Sigmoid colon (tissue), 6 donors: ENCODE measurements at regions not wholly inside any gene's neighbourhood (a gene's known extent, or its start where the extent isn't known, plus 50 kb on each side); places are given as distances from the start of the nearest gene placed in this dataset.
A peak's percentile ranks its signal among the peaks of the same experiment; 100 is the strongest.

Experiments used
- DNase-seq: peaks from one replicate; pipeline ENCODE4 v3.0.0-alpha.2; 2019
- H3K27ac ChIP-seq, 4 donors: fragments of 200-600 bp; sonication (generic); one replicate each; pipeline ENCODE4 v1.5.1; 2016 to 2019; ENCODE audit warnings: mild to moderate bottlenecking in 1 of 4
- H3K27me3 ChIP-seq, 3 donors: fragments of 200-600 bp; sonication (generic); one replicate each; pipeline ENCODE4 v1.5.1; 2019; ENCODE audit warnings: mild to moderate bottlenecking in 1 of 3
- H3K36me3 ChIP-seq, 4 donors: fragments of 200-600 bp; sonication (generic); one replicate each; pipeline ENCODE4 v1.5.1; 2016 to 2019
- H3K4me1 ChIP-seq, 4 donors: fragments of 200-600 bp; sonication (generic); one replicate each; pipeline ENCODE4 v1.5.1; 2017 to 2019
- H3K4me3 ChIP-seq, 4 donors: fragments of 200-600 bp; sonication (generic); one replicate each; pipeline ENCODE4 v1.5.1; 2017 to 2019; ENCODE audit warnings: mild to moderate bottlenecking in 2 of 4, moderate library complexity in 1 of 4
- H3K9me3 ChIP-seq, 4 donors: fragments of 200-600 bp in 3 of 4; sonication (generic) in 3 of 4; one replicate each; pipeline versions ENCODE4 v1.5.1 to v1.6.1; 2013 to 2019
- EP300 ChIP-seq, 4 donors: sonication (generic); formaldehyde crosslinking; IDR thresholded peaks; one replicate each; pipeline ENCODE4 v1.6.1; 2017; ENCODE audit warnings: antibody characterized with exemption in 4 of 4
- POLR2A ChIP-seq, 2 donors: fragments of 450-650 bp; IDR thresholded peaks; one replicate each; pipeline ENCODE4 v1.6.1; 2016; ENCODE audit warnings: antibody characterized with exemption in 2 of 2, mild to moderate bottlenecking in 2 of 2, moderate library complexity in 2 of 2
- POLR2AphosphoS5 ChIP-seq, 4 donors: sonication (generic); formaldehyde crosslinking; IDR thresholded peaks; one replicate each; pipeline ENCODE4 v1.6.1; 2017; ENCODE audit warnings: antibody characterized with exemption in 4 of 4
- WGBS, 2 donors: extraction: QIAGEN DNeasy Blood & Tissue Kit; methylation state at CpG; one replicate each; pipeline ENCODE4 v1.1.7; 2013; 5-methylcytosine and 5-hydroxymethylcytosine counted together
- intact Hi-C: fragments of 100-400 bp; cut with DNase I; formaldehyde crosslinking; loops from one replicate; pipeline ENCODE4 v1.15.1; 2023
- TF ChIP-seq, protein P1 (sequence below), 4 experiments: fragments of 450-650 bp in 3 of 4; fragments of 200-600 bp in 1 of 4; IDR thresholded peaks; one replicate each; pipeline ENCODE4 v1.5.1; 2016 to 2019; ENCODE audit warnings: antibody characterized with exemption in 4 of 4, mild to moderate bottlenecking in 3 of 4, moderate library complexity in 2 of 4
- donor health status: healthy with polysubstance abuse.
- donor health status: healthy.

DNA sequence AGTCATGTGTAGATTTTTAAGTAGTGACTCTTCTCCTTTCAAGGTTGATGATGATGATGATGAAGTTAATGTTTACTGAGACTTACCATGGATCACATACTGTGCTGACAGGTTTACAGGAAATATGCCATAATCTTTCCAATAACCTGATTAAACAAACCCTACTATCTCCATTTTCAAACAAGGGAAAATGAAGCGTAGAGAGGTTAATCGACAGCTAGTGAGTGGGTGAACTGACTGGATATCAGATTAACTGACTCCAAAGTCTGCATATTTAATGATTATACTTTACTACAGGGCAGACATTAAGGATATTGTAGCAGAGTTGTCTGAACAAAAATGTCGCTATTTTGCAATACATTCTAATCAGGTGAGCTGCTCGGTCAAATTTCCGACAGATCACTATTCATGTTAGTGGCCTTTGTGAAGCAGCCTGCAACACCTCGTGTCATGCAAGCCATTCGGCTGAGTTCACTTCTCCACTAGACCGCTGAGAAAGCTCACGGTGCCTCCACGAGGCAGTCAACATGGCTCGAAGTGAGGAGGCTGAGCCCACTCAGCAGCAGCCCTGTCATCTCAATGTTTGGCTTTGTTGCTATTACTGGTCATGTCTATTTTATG, 264.2 kb downstream of the NFKBIZ start:
- no peaks in the 10 kb centered on the region for H3K36me3 ChIP-seq
- 72 to 81% methylated on average over 11 of the region's 11 CpGs for WGBS, 2 donors
- TF ChIP-seq EP300 (IDR thresholded peaks at IDR 0.05) (no peak), POLR2A (IDR thresholded peaks at IDR 0.05) (no peak), POLR2AphosphoS5 (IDR thresholded peaks at IDR 0.05) (no peak)
- TF ChIP-seq, protein P1, sequence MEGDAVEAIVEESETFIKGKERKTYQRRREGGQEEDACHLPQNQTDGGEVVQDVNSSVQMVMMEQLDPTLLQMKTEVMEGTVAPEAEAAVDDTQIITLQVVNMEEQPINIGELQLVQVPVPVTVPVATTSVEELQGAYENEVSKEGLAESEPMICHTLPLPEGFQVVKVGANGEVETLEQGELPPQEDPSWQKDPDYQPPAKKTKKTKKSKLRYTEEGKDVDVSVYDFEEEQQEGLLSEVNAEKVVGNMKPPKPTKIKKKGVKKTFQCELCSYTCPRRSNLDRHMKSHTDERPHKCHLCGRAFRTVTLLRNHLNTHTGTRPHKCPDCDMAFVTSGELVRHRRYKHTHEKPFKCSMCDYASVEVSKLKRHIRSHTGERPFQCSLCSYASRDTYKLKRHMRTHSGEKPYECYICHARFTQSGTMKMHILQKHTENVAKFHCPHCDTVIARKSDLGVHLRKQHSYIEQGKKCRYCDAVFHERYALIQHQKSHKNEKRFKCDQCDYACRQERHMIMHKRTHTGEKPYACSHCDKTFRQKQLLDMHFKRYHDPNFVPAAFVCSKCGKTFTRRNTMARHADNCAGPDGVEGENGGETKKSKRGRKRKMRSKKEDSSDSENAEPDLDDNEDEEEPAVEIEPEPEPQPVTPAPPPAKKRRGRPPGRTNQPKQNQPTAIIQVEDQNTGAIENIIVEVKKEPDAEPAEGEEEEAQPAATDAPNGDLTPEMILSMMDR (IDR thresholded peaks at IDR 0.05) = no peak
- H3K27me3 ChIP-seq = no peaks in the 10 kb centered on the region
- intact Hi-C loops = no loop called here
- H3K4me1 ChIP-seq = peaks cover 0 to 5% (median 0%) of the 10 kb centered on the region in 4 donors
- no peaks in the 10 kb centered on the region for H3K9me3 ChIP-seq
- H3K4me3 ChIP-seq = no peak overlapping the region
- H3K27ac ChIP-seq = peak overlapping the region; percentile 5 to 45 (median 28)
- DNase-seq = peak; percentile 72

DNA sequence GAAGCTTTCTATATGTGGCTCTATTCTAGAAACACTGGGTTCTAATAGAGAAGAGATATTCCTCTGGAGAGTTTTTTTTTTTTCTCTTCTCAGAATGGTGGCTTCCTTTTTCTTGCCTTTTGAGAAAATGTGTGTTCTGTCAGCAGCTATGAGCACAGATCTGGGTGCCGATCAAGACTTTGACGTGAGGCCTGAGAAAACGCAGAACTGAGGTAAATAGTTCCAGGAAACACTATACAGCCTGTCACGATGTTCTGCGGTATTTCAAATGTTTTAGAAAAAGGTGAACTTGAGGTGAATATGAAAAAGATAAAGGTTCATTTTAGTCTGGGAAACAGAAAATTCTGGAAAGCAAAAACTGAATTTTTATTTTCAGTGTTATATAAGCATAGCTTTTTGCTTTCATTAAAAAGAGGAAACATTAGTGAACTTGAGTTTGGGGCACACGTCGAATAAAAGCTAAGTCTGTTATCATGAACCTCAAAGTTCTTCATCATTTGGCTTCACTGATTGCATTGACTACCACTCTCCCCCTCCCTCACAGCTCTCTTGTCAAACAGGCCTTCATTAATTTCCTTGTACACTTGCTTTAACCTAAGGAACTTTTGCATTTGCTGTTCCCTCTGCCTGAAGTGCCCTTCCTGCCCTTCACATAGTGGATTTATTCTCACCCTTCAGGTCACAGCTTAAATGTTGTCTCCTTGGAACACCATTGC, 265.1 kb downstream of the NFKBIZ start:
- no peaks in the 10 kb centered on the region for H3K9me3 ChIP-seq
- H3K27me3 ChIP-seq = no peaks in the 10 kb centered on the region
- H3K36me3 ChIP-seq = no peaks in the 10 kb centered on the region
- DNase-seq = no peak
- H3K4me1 ChIP-seq = peaks cover 0 to 5% (median 0%) of the 10 kb centered on the region in 4 donors
- intact Hi-C loops = no loop called here
- 49 to 81% methylated on average over 7 of the region's 7 CpGs for whole genome bisulfite sequencing, 2 donors
- peak overlapping the region; percentile 5 to 45 (median 28) for H3K27ac ChIP-seq
- TF ChIP-seq POLR2A (IDR thresholded peaks at IDR 0.05) (no peak), EP300 (IDR thresholded peaks at IDR 0.05) (no peak), POLR2AphosphoS5 (IDR thresholded peaks at IDR 0.05) (peak in 3 of 4 donors; percentile 49 to 68 (median 67))
- TF ChIP-seq, protein P1 (IDR thresholded peaks at IDR 0.05) = no peak
- no peak overlapping the region for H3K4me3 ChIP-seq

DNA sequence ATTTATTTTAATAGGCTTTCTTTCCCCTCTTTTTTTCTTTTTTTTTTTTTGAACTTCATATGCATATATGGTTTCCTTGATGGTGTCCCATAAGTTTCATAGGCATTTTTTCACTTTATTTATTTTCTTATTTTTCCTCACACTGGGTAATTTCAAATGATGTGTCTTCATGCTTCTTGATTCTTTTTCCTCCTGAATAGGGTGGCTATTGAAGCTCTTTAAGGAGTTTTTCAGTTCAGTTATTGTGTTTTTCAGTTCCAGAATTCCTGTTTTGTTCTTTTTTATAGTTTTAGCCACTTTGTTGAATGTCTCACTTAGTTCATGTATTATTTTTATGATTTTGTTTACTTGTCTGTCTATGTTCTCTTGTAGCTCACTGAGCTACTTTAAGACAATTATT, 273.2 kb downstream of the NFKBIZ start:
- H3K36me3 ChIP-seq = no peaks in the 10 kb centered on the region
- intact Hi-C loops = no loop called here
- no peaks in the 10 kb centered on the region for H3K4me1 ChIP-seq
- no peak for DNase-seq
- H3K9me3 ChIP-seq = no peaks in the 10 kb centered on the region
- TF ChIP-seq EP300 (IDR thresholded peaks at IDR 0.05) (no peak), POLR2A (IDR thresholded peaks at IDR 0.05) (no peak), POLR2AphosphoS5 (IDR thresholded peaks at IDR 0.05) (no peak)
- TF ChIP-seq, protein P1 (IDR thresholded peaks at IDR 0.05) = no peak
- no peak overlapping the region for H3K4me3 ChIP-seq
- no peaks in the 10 kb centered on the region for H3K27me3 ChIP-seq
- H3K27ac ChIP-seq = no peak overlapping the region

DNA sequence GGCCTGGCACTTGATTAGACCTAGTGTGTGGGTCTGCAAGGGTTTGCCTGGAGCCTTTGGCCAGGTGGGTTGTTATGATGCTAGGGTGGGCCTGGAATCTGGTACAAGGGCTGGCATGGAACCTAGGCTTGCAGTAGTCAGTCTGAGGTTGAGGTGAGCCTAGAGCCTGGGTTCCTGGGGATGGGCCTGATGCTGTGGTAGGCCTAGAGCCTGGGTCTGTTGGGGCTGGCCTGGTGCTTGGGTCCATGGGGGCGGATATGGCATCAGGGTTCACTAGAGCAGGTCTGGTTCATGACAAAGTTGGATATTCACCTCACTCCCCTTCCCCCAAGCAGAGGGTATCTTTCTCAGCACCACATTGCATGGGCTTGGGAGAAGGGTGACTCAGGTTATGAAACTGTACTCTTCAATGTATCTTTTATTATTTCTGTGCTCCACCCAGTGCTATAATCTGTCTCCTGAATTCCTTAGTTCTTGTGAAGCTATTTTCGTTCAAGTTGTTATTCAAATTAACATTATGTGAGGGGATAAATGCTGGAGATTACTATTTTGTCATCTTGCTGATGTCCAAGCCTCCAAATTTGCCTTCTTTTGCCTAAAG, 274.4 kb downstream of the NFKBIZ start:
- intact Hi-C loops = no loop called here
- H3K4me1 ChIP-seq = no peaks in the 10 kb centered on the region
- no peak for DNase-seq
- TF ChIP-seq POLR2AphosphoS5 (IDR thresholded peaks at IDR 0.05) (no peak), EP300 (IDR thresholded peaks at IDR 0.05) (no peak), POLR2A (IDR thresholded peaks at IDR 0.05) (no peak)
- TF ChIP-seq, protein P1 (IDR thresholded peaks at IDR 0.05) = no peak
- no peaks in the 10 kb centered on the region for H3K27me3 ChIP-seq
- no peaks in the 10 kb centered on the region for H3K36me3 ChIP-seq
- peak overlapping the region in 1 of 4 donors; percentile 29 for H3K27ac ChIP-seq
- 77 to 82% methylated on average over 2 of the region's 2 CpGs for WGBS, 2 donors
- no peak overlapping the region for H3K4me3 ChIP-seq
- no peaks in the 10 kb centered on the region for H3K9me3 ChIP-seq
